Tibial nerve (tissue), 4 donors: ENCODE measurements at regions not wholly inside any gene's neighbourhood (a gene's known extent, or its start where the extent isn't known, plus 50 kb on each side); places are given as distances from the start of the nearest gene placed in this dataset.

Source experiments
- DNase-seq, 2 donors: peaks; one replicate each; pipeline ENCODE4 v3.0.0-alpha.2; 2019; ENCODE audit warnings: low spot score in 2 of 2
- H3K27ac ChIP-seq, 4 donors: fragments of 200-600 bp; sonication (generic) in 3 of 4; one replicate each; pipeline ENCODE4 v1.5.1; 2017 to 2019; ENCODE audit warnings: mild to moderate bottlenecking in 1 of 4
- H3K27me3 ChIP-seq, 2 donors: fragments of 200-600 bp; sonication (generic) in 1 of 2; one replicate each; pipeline versions ENCODE4 v1.5.1 to v1.6.0; 2017 to 2019
- H3K36me3 ChIP-seq, 3 donors: fragments of 200-600 bp; sonication (generic); one replicate each; pipeline ENCODE4 v1.5.1; 2018 to 2019
- H3K4me1 ChIP-seq, 4 donors: fragments of 200-600 bp; sonication (generic) in 3 of 4; one replicate each; pipeline ENCODE4 v1.5.1; 2017 to 2019
- H3K4me3 ChIP-seq, 4 donors: fragments of 200-600 bp; sonication (generic) in 3 of 4; one replicate each; pipeline ENCODE4 v1.5.1; 2017 to 2019; ENCODE audit warnings: mild to moderate bottlenecking in 1 of 4, moderate library complexity in 1 of 4
- H3K9me3 ChIP-seq, 4 donors: fragments of 200-600 bp; sonication (generic) in 3 of 4; one replicate each; pipeline ENCODE4 v1.5.1; 2017 to 2019
- CTCF ChIP-seq, 5 experiments: fragments of 200-600 bp in 3 of 5; fragments of 450-650 bp in 2 of 5; sonication (generic) in 3 of 5; IDR thresholded peaks; one replicate each; pipeline ENCODE4 v1.5.1; 2016 to 2019; ENCODE audit warnings: antibody characterized with exemption in 5 of 5, mild to moderate bottlenecking in 3 of 5, moderate library complexity in 2 of 5
- EP300 ChIP-seq, 2 donors: sonication (generic); formaldehyde crosslinking; IDR thresholded peaks; one replicate each; pipeline ENCODE4 v1.6.1; 2017; ENCODE audit warnings: antibody characterized with exemption in 2 of 2, mild to moderate bottlenecking in 1 of 2
- POLR2A ChIP-seq, 2 donors: fragments of 450-650 bp; IDR thresholded peaks; one replicate each; pipeline ENCODE4 v1.6.1; 2017; ENCODE audit warnings: antibody characterized with exemption in 2 of 2, mild to moderate bottlenecking in 2 of 2, moderate library complexity in 2 of 2
- WGBS, 2 donors: methylation state at CpG; one replicate each; pipeline ENCODE4 v1.1.5; 2018; 5-methylcytosine and 5-hydroxymethylcytosine counted together

DNA sequence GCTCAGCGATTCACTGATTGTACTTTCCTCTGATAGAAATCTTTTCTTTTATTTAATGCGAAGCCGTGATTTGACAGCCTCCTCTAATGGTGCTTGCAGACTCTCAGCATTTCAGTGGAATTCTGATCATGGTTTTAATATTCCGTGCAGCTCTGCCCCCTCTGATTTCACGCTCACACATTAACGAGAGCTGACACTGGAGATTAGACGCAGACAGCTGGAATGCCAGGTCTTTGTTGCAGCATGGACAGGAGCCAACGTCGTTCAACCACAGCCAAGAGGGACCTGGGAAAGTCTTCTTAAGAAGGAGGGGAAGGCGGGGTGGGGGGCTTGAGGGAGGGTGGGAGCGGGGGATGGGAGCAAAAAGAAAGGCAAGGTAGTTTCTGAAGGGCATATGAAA lies 186.4 kb downstream of the BLID start:
- Histone ChIP-seq H3K36me3 (no peaks in the 10 kb centered on the region), H3K27me3 (no peaks in the 10 kb centered on the region), H3K27ac (peak overlapping the region; percentile 10 to 78 (median 56)), H3K9me3 (no peaks in the 10 kb centered on the region), H3K4me3 (peak overlapping the region; percentile 19 to 46 (median 29)), H3K4me1 (peaks cover 0 to 39% (median 6%) of the 10 kb centered on the region in 4 donors)
- TF ChIP-seq CTCF (IDR thresholded peaks at IDR 0.05) = no peak
- TF ChIP-seq POLR2A (IDR thresholded peaks at IDR 0.05) = no peak
- TF ChIP-seq EP300 (IDR thresholded peaks at IDR 0.05) = no peak
- 2 to 4% methylated on average over 11 of the region's 11 CpGs for WGBS, 2 donors
- DNase-seq = peak in 1 of 2 donors; percentile 38

GRCh38 chr11:121928597-121929580 lies 187.1 kb downstream of the BLID start:
- Histone ChIP-seq H3K27me3 (no peaks in the 10 kb centered on the region), H3K9me3 (no peaks in the 10 kb centered on the region), H3K4me1 (peaks cover 0 to 39% (median 6%) of the 10 kb centered on the region in 4 donors), H3K27ac (peak overlapping the region; percentile 10 to 78 (median 56)), H3K4me3 (peak overlapping the region in 3 of 4 donors; percentile 19 to 46 (median 31)), H3K36me3 (no peaks in the 10 kb centered on the region)
- WGBS, 2 donors = 17 to 18% methylated on average over 16 of the region's 16 CpGs
- no peak for TF ChIP-seq CTCF (IDR thresholded peaks at IDR 0.05)
- no peak for DNase-seq

GRCh38 chr11:121927789-121928188 lies 188.2 kb downstream of the BLID start:
- Histone ChIP-seq H3K9me3 (no peaks in the 10 kb centered on the region), H3K4me3 (no peak overlapping the region), H3K27me3 (no peaks in the 10 kb centered on the region), H3K36me3 (no peaks in the 10 kb centered on the region), H3K4me1 (peaks cover 0 to 39% (median 6%) of the 10 kb centered on the region in 4 donors), H3K27ac (no peak overlapping the region)
- no peak for TF ChIP-seq EP300 (IDR thresholded peaks at IDR 0.05)
- TF ChIP-seq POLR2A (IDR thresholded peaks at IDR 0.05) = no peak
- no peak for TF ChIP-seq CTCF (IDR thresholded peaks at IDR 0.05)
- DNase-seq = no peak
- 73 to 81% methylated on average over 6 of the region's 6 CpGs for WGBS, 2 donors

- Histone ChIP-seq H3K36me3 (no peaks in the 10 kb centered on the region), H3K27me3 (no peaks in the 10 kb centered on the region), H3K4me3 (no peak overlapping the region), H3K27ac (no peak overlapping the region), H3K4me1 (peaks cover 0 to 38% (median 6%) of the 10 kb centered on the region in 4 donors), H3K9me3 (no peaks in the 10 kb centered on the region)
- 75 to 82% methylated on average over 8 of the region's 8 CpGs for WGBS, 2 donors
- no peak for DNase-seq
- TF ChIP-seq CTCF (IDR thresholded peaks at IDR 0.05) (no peak), EP300 (IDR thresholded peaks at IDR 0.05) (no peak), POLR2A (IDR thresholded peaks at IDR 0.05) (no peak)
Measured at GRCh38 chr11:121927097-121927785, 188.8 kb downstream of the BLID start.

DNA sequence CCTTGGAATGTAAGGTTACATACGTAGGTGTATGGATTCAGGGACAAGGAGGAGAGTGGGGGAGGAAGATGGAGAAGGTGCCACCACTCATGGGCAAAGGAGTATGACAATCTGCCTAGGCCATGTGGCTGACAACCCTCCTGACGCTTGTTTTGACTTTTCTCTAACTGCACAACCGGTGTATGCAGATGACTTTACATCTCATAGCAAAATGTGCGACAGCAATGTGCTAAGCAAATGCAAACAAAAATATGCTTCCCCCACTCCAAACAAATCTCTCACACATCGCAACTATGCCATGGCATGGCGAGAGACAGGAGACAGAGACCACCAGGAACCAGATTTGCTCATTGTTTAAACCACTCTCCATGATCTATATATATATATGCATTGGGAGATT lies 191.8 kb downstream of the BLID start:
- TF ChIP-seq EP300 (IDR thresholded peaks at IDR 0.05) = no peak
- no peak for TF ChIP-seq POLR2A (IDR thresholded peaks at IDR 0.05)
- Histone ChIP-seq H3K4me3 (no peak overlapping the region), H3K27me3 (no peaks in the 10 kb centered on the region), H3K4me1 (peaks cover 0 to 11% (median 3%) of the 10 kb centered on the region in 4 donors), H3K9me3 (no peaks in the 10 kb centered on the region), H3K27ac (no peak overlapping the region), H3K36me3 (no peaks in the 10 kb centered on the region)
- WGBS, 2 donors = 95 to 96% methylated on average over 6 of the region's 6 CpGs
- DNase-seq = no peak
